ENCODE measurements at regions not wholly inside any gene's neighbourhood (a gene's known extent, or its start where the extent isn't known, plus 50 kb on each side); places are given as distances from the start of the nearest gene placed in this dataset.
A peak's percentile ranks its signal among the peaks of the same experiment; 100 is the strongest.
"Not testable (repeated sequence)": the region's sequence is repeated elsewhere in the genome, so short reads cannot be mapped to it uniquely, and the experiment has no call there.

- DNase-seq (ENCODE audit: low read depth, low spot score), result no peak
Observed at GRCh38 chr12:46573347-46573658, 200.7 kb upstream of the SLC38A2 start.

- no peak for DNase-seq (ENCODE audit: low read depth, low spot score)
Observed at GRCh38 chr12:46572644-46573346, 200.2 kb upstream of the SLC38A2 start.

- DNase-seq (ENCODE audit: low read depth, low spot score), result no peak
Observed at GRCh38 chr12:46571608-46572007, 199.0 kb upstream of the SLC38A2 start.

GRCh38 chr12:46569826-46570439 lies 197.4 kb upstream of the SLC38A2 start:
- DNase-seq (ENCODE audit: low read depth, low spot score), result no peak

GRCh38 chr12:46567667-46568066 lies 195.1 kb upstream of the SLC38A2 start:
- DNase-seq (ENCODE audit: low read depth, low spot score), result no peak

GRCh38 chr12:46562625-46563225 lies 190.2 kb upstream of the SLC38A2 start:
- DNase-seq (ENCODE audit: low read depth, low spot score), result peak; percentile 93

GRCh38 chr12:46561769-46562624 lies 189.4 kb upstream of the SLC38A2 start:
- DNase-seq (ENCODE audit: low read depth, low spot score), result not testable (repeated sequence)

GRCh38 chr12:46560874-46561273 lies 188.3 kb upstream of the SLC38A2 start:
- DNase-seq (ENCODE audit: low read depth, low spot score), result no peak

- DNase-seq (ENCODE audit: low read depth, low spot score), result no peak
Observed at GRCh38 chr12:46560089-46560488, 187.5 kb upstream of the SLC38A2 start.

GRCh38 chr12:46559311-46559710 lies 186.7 kb upstream of the SLC38A2 start:
- no peak for DNase-seq (ENCODE audit: low read depth, low spot score)

GRCh38 chr12:46558677-46559076 lies 186.1 kb upstream of the SLC38A2 start:
- DNase-seq (ENCODE audit: low read depth, low spot score), result no peak

GRCh38 chr12:46557539-46558373 lies 185.2 kb upstream of the SLC38A2 start:
- DNase-seq (ENCODE audit: low read depth, low spot score), result no peak

- peak; percentile 8 for DNase-seq (ENCODE audit: low read depth, low spot score)
Observed at GRCh38 chr12:46556819-46557524, 184.4 kb upstream of the SLC38A2 start.

- DNase-seq (ENCODE audit: low read depth, low spot score), result peak; percentile 29
Observed at GRCh38 chr12:46556105-46556559, 183.6 kb upstream of the SLC38A2 start.

- DNase-seq (ENCODE audit: low read depth, low spot score), result no peak
Observed at GRCh38 chr12:46555406-46555852, 182.9 kb upstream of the SLC38A2 start.

GRCh38 chr12:46554460-46554859 lies 181.9 kb upstream of the SLC38A2 start:
- DNase-seq (ENCODE audit: low read depth, low spot score), result no peak

GRCh38 chr12:46553911-46554310 lies 181.3 kb upstream of the SLC38A2 start:
- no peak for DNase-seq (ENCODE audit: low read depth, low spot score)

GRCh38 chr12:46553266-46553665 lies 180.7 kb upstream of the SLC38A2 start:
- DNase-seq (ENCODE audit: low read depth, low spot score), result no peak

- DNase-seq (ENCODE audit: low read depth, low spot score), result no peak
Observed at GRCh38 chr12:46550266-46550879, 177.8 kb upstream of the SLC38A2 start.

All from pulmonary artery endothelial cell (primary cell).